BJ (cell line): ENCODE measurements at regions not wholly inside any gene's neighbourhood (a gene's known extent, or its start where the extent isn't known, plus 50 kb on each side); places are given as distances from the start of the nearest gene placed in this dataset.

Source experiments
- CTCF ChIA-PET: fragments of 350-600 bp; formaldehyde crosslinking; extraction: SDS; loops from one replicate; lab custom pipeline; 2021; ENCODE audit warnings: antibody characterized with exemption, inconsistent platforms; lab: Yijun Ruan, JAX
- POLR2A ChIA-PET: fragments of 300-600 bp; sonication (Branson Sonifier 250); formaldehyde crosslinking; extraction: SDS; loops from one replicate; lab custom pipeline; 2021; ENCODE audit warnings: antibody characterized with exemption; lab: Charles Lee
- DNase-seq: peaks from one replicate; pipeline ENCODE4 v3.0.0-alpha.2; 2011; ENCODE audit warnings: low read depth
- H3K27me3 ChIP-seq: 2 replicates; pipeline ENCODE4 v1.6.0; 2011; ENCODE audit warnings: low read length; ENCODE audit not compliant: control insufficient read depth, insufficient read depth
- H3K36me3 ChIP-seq: 2 replicates; pipeline ENCODE4 v1.5.1; 2011; ENCODE audit warnings: low read length; ENCODE audit not compliant: control insufficient read depth, insufficient read depth
- H3K4me3 ChIP-seq: 2 replicates; pipeline ENCODE4 v1.5.1; 2011; ENCODE audit warnings: low read depth, mild to moderate bottlenecking, control low read depth, low read length
- TF ChIP-seq, protein P1 (sequence below): IDR thresholded peaks from 2 replicates; pipeline ENCODE4 v1.5.1; 2011; ENCODE audit warnings: low read depth, mild to moderate bottlenecking, control low read depth, inconsistent platforms, low read length, moderate library complexity; ENCODE audit not compliant: insufficient read depth

GRCh38 chr6:105871542-105871941 lies 214.6 kb upstream of the PRDM1 start:
- TF ChIP-seq, protein P1, sequence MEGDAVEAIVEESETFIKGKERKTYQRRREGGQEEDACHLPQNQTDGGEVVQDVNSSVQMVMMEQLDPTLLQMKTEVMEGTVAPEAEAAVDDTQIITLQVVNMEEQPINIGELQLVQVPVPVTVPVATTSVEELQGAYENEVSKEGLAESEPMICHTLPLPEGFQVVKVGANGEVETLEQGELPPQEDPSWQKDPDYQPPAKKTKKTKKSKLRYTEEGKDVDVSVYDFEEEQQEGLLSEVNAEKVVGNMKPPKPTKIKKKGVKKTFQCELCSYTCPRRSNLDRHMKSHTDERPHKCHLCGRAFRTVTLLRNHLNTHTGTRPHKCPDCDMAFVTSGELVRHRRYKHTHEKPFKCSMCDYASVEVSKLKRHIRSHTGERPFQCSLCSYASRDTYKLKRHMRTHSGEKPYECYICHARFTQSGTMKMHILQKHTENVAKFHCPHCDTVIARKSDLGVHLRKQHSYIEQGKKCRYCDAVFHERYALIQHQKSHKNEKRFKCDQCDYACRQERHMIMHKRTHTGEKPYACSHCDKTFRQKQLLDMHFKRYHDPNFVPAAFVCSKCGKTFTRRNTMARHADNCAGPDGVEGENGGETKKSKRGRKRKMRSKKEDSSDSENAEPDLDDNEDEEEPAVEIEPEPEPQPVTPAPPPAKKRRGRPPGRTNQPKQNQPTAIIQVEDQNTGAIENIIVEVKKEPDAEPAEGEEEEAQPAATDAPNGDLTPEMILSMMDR, result no peak
- POLR2A ChIA-PET, result no interaction called here
- no peak for DNase-seq
- Histone ChIP-seq H3K4me3 (no peak overlapping the region), H3K27me3 (no peaks in the 10 kb centered on the region), H3K36me3 (no peaks in the 10 kb centered on the region)
- CTCF ChIA-PET, result no interaction called here

DNA sequence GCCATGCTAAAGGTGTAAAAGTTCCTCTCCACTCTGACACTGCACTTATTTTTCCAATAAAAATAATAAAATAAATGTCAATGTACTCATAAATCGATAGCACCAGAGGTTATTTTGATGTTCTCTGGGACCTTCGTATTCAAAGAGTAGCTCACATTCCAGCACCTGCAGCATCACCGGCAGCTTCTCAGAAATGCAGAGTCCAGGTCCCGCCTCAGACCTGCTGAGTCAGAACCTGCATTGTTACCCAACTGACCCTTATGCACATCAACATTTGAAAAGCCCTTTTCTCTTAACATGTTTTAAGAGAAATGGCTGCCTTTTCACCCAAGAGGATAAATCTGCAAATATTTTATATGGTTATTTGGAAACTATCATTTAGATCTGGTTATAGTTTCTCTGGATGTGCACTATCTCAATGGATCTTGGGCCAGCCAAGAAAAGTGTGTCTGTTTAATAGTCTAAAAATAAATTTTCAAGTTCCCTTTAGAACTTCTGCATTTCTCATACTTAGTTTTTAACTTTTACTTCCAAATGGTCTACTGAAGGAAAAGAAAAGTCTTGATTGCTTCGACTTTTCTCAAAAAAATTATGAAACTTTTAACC lies 216.2 kb upstream of the PRDM1 start:
- TF ChIP-seq, protein P1, result no peak
- peaks cover 2% of the 10 kb centered on the region; the same call in 1 of the 2 replicates for H3K27me3 ChIP-seq
- no peak overlapping the region for H3K4me3 ChIP-seq
- H3K36me3 ChIP-seq, result no peaks in the 10 kb centered on the region
- POLR2A ChIA-PET, result no interaction called here
- CTCF ChIA-PET, result no interaction called here
- no peak for DNase-seq

- Histone ChIP-seq H3K4me3 (no peak overlapping the region), H3K27me3 (peaks cover 2% of the 10 kb centered on the region; the same call in 1 of the 2 replicates), H3K36me3 (no peaks in the 10 kb centered on the region)
- ChIA-PET CTCF (no interaction called here), POLR2A (no interaction called here)
- TF ChIP-seq, protein P1, result no peak
- no peak for DNase-seq
Measured at GRCh38 chr6:105868823-105869460, 217.2 kb upstream of the PRDM1 start.

DNA sequence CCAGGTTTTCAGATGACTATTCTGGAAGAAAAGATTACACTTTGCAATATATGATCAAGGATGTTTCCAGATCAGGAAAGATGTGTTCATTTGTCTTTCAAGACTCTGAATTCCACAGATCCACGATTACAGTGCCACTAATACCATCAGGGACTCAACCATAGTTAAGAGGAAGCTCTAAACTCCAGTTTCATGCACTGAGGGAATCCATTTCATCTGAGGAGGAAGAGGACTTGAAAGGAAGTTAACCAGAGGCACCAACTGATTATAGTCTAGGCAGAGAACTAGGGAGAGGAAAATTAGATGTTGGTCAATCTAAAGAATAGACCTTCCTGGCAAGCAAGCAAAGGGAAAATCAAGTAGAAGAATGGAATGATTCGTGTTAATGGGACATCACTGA lies 218.3 kb upstream of the PRDM1 start:
- CTCF ChIA-PET, result no interaction called here

GRCh38 chr6:105867277-105867676 lies 218.9 kb upstream of the PRDM1 start:
- H3K36me3 ChIP-seq, result no peaks in the 10 kb centered on the region
- CTCF ChIA-PET, result no interaction called here
- peaks cover 2% of the 10 kb centered on the region; the same call in 1 of the 2 replicates for H3K27me3 ChIP-seq
- H3K4me3 ChIP-seq, result no peak overlapping the region
- no peak for DNase-seq
- POLR2A ChIA-PET, result no interaction called here
- TF ChIP-seq, protein P1, result no peak

More for the DNA sequence above, 218.3 kb upstream of the PRDM1 start:
- Histone ChIP-seq H3K36me3 (no peaks in the 10 kb centered on the region), H3K27me3 (peaks cover 2% of the 10 kb centered on the region; the same call in 1 of the 2 replicates), H3K4me3 (no peak overlapping the region)
- TF ChIP-seq, protein P1, result no peak
- DNase-seq, result no peak
- POLR2A ChIA-PET, result no interaction called here
